ENCODE measurements at regions not wholly inside any gene's neighbourhood (a gene's known extent, or its start where the extent isn't known, plus 50 kb on each side); places are given as distances from the start of the nearest gene placed in this dataset.

GRCh38 chr3:72488738-72489035 is 359.6 kb downstream of the SHQ1 start:
- H3K36me3 Mint-ChIP-seq (ENCODE audit: low read depth) = no peaks in the 10 kb centered on the region
- TF ChIP-seq, protein P1, sequence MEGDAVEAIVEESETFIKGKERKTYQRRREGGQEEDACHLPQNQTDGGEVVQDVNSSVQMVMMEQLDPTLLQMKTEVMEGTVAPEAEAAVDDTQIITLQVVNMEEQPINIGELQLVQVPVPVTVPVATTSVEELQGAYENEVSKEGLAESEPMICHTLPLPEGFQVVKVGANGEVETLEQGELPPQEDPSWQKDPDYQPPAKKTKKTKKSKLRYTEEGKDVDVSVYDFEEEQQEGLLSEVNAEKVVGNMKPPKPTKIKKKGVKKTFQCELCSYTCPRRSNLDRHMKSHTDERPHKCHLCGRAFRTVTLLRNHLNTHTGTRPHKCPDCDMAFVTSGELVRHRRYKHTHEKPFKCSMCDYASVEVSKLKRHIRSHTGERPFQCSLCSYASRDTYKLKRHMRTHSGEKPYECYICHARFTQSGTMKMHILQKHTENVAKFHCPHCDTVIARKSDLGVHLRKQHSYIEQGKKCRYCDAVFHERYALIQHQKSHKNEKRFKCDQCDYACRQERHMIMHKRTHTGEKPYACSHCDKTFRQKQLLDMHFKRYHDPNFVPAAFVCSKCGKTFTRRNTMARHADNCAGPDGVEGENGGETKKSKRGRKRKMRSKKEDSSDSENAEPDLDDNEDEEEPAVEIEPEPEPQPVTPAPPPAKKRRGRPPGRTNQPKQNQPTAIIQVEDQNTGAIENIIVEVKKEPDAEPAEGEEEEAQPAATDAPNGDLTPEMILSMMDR (conservative IDR thresholded peaks at IDR 0.05) = no peak
- no peak overlapping the region for H3K4me3 Mint-ChIP-seq
- no peak overlapping the region for H3K9ac ChIP-seq (ENCODE audit: extremely low read depth, low read length, poor library complexity, severe bottlenecking)
- H3K27me3 Mint-ChIP-seq (ENCODE audit: insufficient read depth) = peaks cover 6% of the 10 kb centered on the region
- H3K36me3 ChIP-seq (ENCODE audit: control insufficient read depth, insufficient read depth, low read length) = no peaks in the 10 kb centered on the region
- DNase-seq = no peak
- WGBS, 2 experiments (ENCODE audit: insufficient coverage in 1 of 2, insufficient read length in 1 of 2) = 87 to 97% methylated on average over 5 of the region's 5 CpGs
- H3K9me3 ChIP-seq (ENCODE audit: control insufficient read depth, low read length) = peaks cover 3% of the 10 kb centered on the region
- H3K27ac Mint-ChIP-seq = no peak overlapping the region
- no peaks in the 10 kb centered on the region for H3K4me1 ChIP-seq (ENCODE audit: control insufficient read depth, insufficient read depth, low read length)
- H3K27me3 ChIP-seq (ENCODE audit: control insufficient read depth, insufficient read depth, low read length, poor library complexity, severe bottlenecking) = no peaks in the 10 kb centered on the region
- H3K27ac ChIP-seq (ENCODE audit: low read depth, low read length) = no peak overlapping the region
- no peaks in the 10 kb centered on the region for H3K9me3 Mint-ChIP-seq
- H3K4me3 ChIP-seq (ENCODE audit: low read length) = no peak overlapping the region
- H3K4me1 Mint-ChIP-seq = peaks cover 20% of the 10 kb centered on the region

GRCh38 chr3:72487946-72488737 is 360.1 kb downstream of the SHQ1 start:
- Histone ChIP-seq H3K4me3 (ENCODE audit: low read length) (no peak overlapping the region), H3K9ac (ENCODE audit: extremely low read depth, low read length, poor library complexity, severe bottlenecking) (no peak overlapping the region), H3K9me3 (ENCODE audit: control insufficient read depth, low read length) (no peaks in the 10 kb centered on the region), H3K27ac (ENCODE audit: low read depth, low read length) (no peak overlapping the region), H3K36me3 (ENCODE audit: control insufficient read depth, insufficient read depth, low read length) (no peaks in the 10 kb centered on the region), H3K27me3 (ENCODE audit: control insufficient read depth, insufficient read depth, low read length, poor library complexity, severe bottlenecking) (no peaks in the 10 kb centered on the region), H3K4me1 (ENCODE audit: control insufficient read depth, insufficient read depth, low read length) (no peaks in the 10 kb centered on the region)
- 83% methylated on average over 6 to 9 of the region's 9 CpGs for WGBS, 2 experiments (ENCODE audit: insufficient coverage in 1 of 2, insufficient read length in 1 of 2)
- TF ChIP-seq, protein P1 (conservative IDR thresholded peaks at IDR 0.05) = no peak
- DNase-seq = no peak
- no peaks in the 10 kb centered on the region for H3K9me3 Mint-ChIP-seq
- no peak overlapping the region for H3K27ac Mint-ChIP-seq
- H3K4me3 Mint-ChIP-seq = no peak overlapping the region
- peaks cover 20% of the 10 kb centered on the region for H3K4me1 Mint-ChIP-seq
- no peaks in the 10 kb centered on the region for H3K36me3 Mint-ChIP-seq (ENCODE audit: low read depth)
- peaks cover 6% of the 10 kb centered on the region for H3K27me3 Mint-ChIP-seq (ENCODE audit: insufficient read depth)

GRCh38 chr3:72487078-72487765 is 361.0 kb downstream of the SHQ1 start:
- Histone ChIP-seq H3K9ac (ENCODE audit: extremely low read depth, low read length, poor library complexity, severe bottlenecking) (no peak overlapping the region), H3K4me3 (ENCODE audit: low read length) (no peak overlapping the region), H3K4me1 (ENCODE audit: control insufficient read depth, insufficient read depth, low read length) (no peaks in the 10 kb centered on the region), H3K27ac (ENCODE audit: low read depth, low read length) (no peak overlapping the region), H3K9me3 (ENCODE audit: control insufficient read depth, low read length) (no peaks in the 10 kb centered on the region), H3K27me3 (ENCODE audit: control insufficient read depth, insufficient read depth, low read length, poor library complexity, severe bottlenecking) (no peaks in the 10 kb centered on the region), H3K36me3 (ENCODE audit: control insufficient read depth, insufficient read depth, low read length) (no peaks in the 10 kb centered on the region)
- Mint-ChIP-seq H3K9me3 (no peaks in the 10 kb centered on the region), H3K36me3 (ENCODE audit: low read depth) (no peaks in the 10 kb centered on the region), H3K27ac (peak overlapping the region; percentile 28), H3K27me3 (ENCODE audit: insufficient read depth) (peaks cover 6% of the 10 kb centered on the region), H3K4me1 (peaks cover 28% of the 10 kb centered on the region), H3K4me3 (no peak overlapping the region)
- TF ChIP-seq, protein P1 (conservative IDR thresholded peaks at IDR 0.05) = no peak
- WGBS, 2 experiments (ENCODE audit: insufficient coverage in 1 of 2, insufficient read length in 1 of 2) = 73 to 86% methylated on average over 7 to 11 of the region's 11 CpGs
- DNase-seq = peak; percentile 88
